Right hindlimb (tissue), 1 donor: ENCODE measurements at regions not wholly inside any gene's neighbourhood (a gene's known extent, or its start where the extent isn't known, plus 50 kb on each side); places are given as distances from the start of the nearest gene placed in this dataset.
"Not testable (repeated sequence)": the region's sequence is repeated elsewhere in the genome, so short reads cannot be mapped to it uniquely, and the experiment has no call there.

Experiments
- DNase-seq: peaks from one replicate; pipeline ENCODE4 v3.0.0-alpha.2; 2018

DNA sequence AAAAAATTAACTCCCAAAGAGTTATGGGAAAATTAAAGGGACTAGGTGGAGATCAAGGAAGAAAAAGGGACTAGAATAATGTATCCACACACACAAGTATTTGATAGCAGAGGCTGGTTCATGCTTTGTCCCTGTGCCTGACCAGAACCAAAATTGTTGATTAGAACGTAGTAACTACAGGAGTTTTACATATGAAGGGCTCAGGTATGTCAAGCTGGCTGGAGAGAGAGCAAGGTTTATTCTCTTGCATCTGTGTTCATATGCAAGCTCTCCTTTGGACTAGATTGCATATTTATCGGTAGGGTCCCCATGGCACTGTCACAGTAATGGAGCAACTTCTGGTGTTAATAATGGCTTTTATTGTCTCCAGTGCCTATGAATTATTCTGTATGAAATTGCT, 239.9 kb upstream of the TRPM3 start:
- no peak for DNase-seq

DNA sequence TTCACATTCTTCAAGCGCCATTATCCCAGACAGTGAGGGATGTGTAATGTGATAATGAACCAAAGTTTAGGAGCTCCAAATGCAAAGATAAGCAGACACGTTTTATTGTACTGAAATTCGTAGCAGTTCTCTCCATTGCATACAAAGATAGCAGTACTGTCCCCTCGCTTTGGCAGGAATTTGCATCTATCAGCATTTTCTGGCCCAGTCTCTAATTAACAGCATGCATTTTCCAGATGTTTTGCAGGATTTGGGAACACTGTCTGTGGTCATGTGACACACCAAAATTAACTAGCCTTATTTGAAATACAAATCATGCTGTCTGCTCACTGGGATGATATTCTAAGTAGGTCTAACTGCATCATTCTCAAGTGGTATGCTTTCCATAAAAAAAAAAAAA, 235.9 kb upstream of the TRPM3 start:
- DNase-seq, result no peak

DNA sequence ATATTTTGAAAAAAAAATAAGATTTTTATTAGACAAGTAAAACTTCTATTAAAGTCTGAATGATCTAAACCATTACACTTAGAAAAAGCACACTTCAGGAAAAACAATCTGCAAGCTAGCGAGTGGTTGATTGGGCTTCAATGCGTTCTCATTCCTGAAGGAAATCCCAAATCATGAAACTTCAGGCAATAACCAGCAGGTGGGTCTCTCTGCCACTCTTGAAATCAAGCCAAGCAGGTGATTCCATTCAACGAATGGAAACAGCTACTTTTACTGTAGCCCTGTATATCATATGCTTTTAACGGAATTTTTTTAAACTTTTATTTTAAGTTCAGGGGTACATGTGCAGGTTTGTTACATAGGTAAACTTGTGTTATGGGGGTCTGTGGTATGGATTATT, 234.5 kb upstream of the TRPM3 start:
- DNase-seq, result no peak

DNA sequence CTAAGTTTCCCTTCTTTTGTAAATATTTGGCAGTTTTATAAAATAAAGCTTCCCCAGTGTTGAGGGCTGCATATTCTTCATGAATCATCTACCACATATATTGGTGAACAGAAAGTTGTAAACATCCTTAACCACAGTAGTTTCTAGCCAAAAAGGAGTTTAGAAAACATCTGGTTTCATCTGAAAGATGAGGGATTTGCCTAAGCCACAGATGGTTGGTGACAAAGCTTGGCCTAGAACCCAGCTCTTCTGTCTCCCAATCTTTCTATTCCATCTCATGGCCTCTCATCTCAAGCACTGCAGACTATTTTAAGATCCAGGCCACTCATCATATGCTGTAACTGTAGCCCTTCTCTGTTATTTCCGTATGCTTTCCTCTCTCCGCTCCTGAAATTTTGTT, 232.3 kb upstream of the TRPM3 start:
- DNase-seq, result no peak

DNA sequence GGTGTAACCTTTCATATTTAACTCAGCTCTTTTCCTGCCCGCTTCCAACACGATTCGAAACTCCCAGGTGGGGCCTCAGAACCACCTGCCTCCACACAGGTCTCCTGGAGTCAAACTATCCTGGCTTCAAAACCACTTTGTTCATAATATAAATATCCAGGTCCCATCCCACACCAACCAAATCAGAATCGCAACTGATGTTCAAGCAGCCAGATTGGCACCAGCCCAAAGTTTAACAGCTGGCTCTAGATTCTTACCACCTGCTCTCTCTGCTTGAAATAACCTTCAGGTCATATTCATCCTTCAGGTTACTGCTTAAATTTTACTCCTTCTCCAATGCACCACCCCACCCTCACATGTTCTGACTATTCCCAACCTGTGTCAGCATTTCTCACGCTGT, 231.4 kb upstream of the TRPM3 start:
- no peak for DNase-seq

DNA sequence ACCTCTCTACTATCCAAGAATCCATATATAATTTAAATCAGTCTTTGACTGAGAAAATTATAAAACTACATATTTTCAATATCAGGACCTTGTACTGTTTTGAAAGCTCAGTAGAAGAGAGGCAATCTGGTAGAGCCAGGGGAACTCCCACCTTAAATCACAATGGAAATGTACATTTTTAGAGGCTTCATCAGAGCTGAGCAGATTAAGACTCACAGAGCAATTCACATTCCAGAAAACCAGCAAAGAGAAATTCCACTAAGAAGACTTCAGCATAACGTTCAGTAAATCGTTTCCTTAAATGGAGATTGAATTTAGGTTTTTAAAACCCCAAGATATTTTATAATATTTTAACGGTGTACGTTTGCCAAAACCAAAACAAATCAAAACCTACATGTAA, 227.8 kb upstream of the TRPM3 start:
- no peak for DNase-seq

DNA sequence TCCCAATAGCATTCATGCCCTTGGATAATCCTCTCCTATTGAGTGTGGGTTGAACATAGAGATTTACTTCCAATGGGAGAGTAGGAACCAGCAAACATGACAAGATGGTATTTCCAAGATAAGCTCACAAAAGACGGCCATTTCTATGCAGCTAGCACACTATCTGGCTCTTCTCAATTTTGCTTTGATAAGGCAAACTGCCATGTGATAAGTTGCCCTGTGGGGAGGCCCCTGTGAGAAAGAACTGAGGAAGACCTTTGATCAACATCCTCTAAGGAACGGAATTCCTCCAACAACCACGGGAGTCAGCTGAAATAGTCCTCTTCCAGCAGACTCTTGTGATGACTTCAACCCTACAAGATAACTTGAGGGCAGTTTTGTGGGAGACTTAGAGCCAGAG, 211.9 kb upstream of the TRPM3 start:
- no peak for DNase-seq

DNA sequence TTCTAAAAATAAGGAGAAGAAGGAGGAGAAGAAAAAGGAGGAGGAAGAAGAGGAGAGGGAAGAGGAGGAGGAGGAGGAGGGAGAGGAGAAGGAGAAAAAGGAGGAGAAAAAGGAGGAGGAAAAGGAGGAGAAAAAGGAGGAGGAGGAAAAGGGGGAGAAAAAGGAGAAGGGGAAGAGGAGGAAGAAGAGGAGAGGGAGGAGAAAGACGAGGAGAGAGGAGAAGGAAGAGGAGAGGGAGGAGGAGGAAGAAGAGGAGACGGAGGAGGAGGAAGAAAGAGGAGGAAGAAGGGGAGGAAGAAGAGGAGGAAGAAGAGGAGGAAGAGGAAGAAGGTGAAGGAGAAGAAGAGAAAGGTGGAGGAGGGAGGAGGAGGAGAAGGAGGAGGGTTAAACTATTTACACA, 210.2 kb upstream of the TRPM3 start:
- DNase-seq, result no peak

DNA sequence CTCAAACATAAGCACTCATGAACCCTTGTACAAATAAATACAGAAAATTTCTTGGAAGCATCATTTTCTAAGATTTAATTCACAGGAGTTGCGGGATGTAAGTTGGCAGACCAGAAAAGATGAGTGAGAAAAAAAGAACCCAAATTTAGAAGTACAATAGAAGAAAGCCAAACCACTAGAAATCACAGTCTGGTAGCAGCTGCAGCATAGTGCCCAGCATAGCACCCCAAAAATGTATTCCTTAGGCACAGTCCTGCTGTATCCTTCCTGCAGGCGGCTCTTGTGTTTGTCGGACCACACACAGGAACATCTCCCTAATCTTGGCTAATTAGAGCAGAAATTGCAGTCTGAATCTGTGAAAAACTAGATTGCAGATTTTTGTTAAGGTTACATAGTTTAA, 208.5 kb upstream of the TRPM3 start:
- no peak for DNase-seq

DNA sequence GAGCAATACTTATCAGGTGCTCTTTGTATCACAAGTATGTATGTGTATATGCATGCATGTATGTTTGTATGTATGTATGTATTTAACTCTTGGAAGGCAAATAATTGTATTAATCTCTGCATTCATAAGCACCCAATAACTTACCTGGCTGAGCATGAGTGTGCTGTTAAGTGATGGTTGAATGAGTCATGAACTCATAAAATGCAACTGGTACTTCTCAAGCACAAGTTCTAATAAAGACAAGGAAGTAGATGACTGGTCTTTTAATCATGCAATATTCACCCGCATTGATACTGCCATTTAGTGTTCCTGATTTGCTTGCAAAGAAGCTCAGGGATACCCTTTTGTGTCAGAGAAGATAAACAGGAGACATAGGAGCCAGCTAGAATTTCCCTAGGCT, 204.9 kb upstream of the TRPM3 start:
- no peak for DNase-seq

DNA sequence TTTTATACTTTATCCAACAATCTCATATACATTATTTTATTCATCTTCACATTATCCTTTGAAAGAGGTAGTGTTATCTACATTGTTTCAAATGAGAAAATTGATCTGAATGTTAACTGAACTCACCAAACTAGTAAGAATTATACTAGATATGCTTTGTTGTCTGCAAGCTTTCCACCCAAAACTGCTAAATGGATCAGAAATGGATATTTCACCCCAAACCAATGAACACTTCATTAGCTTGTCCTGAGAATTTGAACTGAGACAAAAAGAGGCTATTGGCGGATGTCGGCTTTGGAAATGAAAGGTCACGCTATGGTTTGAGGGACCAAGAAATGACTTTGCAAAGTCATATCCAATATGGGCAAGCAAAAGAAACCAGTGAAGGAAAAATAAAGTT, 201.9 kb upstream of the TRPM3 start:
- DNase-seq, result no peak

DNA sequence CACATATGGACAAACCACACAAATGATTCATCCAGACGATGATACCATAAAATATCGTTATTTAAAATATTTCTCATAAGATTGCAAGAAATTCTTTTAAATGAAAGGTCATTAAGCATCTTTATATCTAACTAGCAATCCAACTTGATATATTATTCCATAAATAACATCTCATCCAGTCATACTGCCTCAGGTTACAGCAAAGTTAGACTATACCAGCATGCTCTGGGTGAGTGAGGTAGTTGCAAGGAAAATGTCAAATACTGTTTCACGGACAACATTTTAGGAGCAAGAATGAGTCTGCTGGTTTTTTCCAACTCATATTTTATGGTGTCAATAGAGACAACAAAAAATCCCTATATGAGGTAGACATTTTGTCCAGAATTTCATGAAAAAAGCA, 200.9 kb upstream of the TRPM3 start:
- DNase-seq, result no peak

DNA sequence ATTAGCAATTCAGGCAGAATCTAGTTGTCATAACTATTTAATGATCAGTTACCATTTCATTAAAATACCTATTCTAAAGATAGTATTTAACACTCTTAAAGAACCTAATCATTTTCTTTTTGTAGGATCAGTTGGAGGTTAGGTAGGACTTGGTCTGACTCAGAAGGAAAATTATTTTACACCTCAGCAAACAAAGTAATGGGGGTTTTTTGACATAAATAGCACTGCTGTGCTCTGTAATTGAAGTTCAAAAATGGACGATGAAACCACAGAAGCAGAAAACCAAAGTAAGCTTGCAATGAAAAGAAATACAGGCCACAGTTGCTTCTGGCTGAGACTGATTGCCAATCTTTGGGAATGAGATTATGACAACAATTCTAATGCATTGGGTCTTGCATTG, 187.0 kb upstream of the TRPM3 start:
- DNase-seq, result no peak

DNA sequence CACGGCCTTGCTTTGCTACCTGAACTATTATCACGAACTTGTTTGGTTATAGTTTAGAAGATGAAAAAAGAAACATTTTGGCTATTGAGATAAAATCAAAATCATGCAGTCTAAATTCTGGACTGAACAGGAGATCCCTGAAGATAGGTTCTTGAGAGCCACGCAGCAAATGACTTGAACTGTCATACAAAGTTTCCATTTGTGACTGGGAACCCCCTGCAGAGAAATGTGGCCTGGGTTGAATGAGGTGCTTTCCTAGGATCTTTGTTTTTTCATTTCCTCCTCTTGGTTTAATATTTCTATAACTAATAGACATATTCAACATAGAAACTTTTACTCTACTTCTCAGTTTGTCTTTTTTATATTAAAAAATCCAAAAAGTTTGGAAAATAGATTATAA, 184.7 kb upstream of the TRPM3 start:
- no peak for DNase-seq

DNA sequence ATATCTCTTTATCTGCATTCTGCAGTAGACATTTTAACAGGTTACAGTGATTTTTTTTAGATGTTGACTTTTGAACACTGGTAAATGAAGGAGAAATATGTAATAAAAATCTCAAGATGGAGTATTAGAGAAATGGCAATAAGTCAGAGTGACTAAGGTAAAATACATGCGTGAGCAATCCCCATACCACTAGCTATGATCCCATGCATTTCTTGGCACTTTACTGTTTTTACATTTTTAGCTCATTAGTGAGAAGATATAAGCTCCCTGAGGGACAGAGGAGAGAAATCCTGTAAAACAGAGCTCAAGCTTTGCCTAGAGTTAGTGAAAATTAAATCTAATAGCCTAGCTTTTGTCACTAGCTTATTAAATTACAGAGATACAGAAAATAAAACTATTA, 181.9 kb upstream of the TRPM3 start:
- DNase-seq, result no peak

DNA sequence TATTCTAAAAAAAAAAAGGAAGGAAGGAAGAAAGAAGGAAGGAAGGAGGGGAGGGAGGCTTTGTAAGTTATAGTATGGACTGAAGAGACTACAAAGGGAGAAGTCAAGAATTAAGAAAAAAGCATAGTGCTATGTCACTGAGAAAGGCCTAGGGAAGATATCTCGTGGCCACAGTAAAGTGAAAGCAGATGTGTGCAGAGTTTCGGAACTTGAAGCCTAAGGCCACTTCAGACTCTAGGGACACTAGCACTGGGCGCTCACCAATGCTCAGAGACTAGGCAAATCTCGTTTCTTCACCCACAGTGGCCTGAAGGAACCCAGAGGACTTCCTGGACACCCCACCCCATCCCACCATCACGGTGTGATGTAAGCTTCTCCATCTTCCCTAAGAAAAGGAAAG, 181.4 kb upstream of the TRPM3 start:
- no peak for DNase-seq

DNA sequence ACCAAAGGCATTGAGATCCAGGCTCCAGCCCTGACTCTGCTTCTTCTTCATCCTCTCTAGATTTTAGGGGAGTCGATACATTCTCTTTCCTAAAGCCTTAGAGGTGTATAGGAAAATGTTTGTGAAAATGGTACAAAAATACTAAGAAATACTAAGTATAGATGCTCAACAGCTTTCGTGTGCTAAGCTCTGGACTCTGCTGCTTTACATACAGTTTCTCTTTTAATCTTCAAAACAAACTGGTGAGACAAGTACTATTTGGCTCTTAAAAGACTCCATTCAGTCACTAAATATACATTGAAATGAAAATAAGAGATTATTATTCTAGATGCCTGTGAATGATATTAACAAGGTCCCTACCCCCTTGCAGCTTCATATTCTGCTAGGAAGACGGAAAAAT, 174.5 kb upstream of the TRPM3 start:
- no peak for DNase-seq

DNA sequence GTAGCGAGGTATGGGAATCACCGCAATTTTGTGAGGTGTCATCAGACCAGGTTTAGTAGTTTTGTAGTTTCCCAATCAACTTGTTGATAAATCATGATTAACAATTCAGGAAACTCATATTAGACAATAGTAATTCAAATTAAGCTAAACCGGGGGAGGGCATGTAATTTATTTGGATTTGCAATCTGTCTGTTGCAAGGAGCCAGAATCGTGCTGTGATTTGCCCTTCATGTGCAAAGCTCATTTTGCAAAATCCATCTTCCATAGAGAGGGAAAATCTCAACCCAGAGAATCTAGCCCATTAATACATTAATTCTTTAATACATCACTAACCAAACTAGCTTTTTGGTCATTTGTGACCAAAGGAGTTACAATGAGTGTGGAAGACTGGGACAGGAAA, 164.7 kb upstream of the TRPM3 start:
- DNase-seq, result no peak

DNA sequence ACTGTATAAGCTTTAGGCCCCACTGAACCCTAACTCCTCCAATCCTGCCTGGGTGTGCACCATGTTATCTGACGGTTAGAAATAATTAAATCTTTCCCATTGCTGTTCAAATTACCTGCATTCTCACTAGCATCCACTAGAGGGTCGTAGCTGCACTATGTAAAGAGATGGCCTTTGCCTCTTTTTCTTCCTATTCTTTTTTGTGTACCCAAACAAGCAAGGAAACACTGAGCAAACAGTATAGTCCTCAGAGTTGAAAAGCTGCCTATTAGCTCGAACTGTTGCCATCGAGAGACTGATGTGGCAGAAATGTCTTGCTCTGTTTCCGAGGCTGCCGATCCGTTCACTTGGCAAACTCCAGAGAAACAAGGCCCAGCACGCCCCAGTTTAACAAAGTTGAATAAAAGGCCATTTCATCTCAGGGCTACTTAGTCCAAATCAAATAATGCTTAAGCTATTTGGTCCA, 163.8 kb upstream of the TRPM3 start:
- peak; percentile 39 for DNase-seq

DNA sequence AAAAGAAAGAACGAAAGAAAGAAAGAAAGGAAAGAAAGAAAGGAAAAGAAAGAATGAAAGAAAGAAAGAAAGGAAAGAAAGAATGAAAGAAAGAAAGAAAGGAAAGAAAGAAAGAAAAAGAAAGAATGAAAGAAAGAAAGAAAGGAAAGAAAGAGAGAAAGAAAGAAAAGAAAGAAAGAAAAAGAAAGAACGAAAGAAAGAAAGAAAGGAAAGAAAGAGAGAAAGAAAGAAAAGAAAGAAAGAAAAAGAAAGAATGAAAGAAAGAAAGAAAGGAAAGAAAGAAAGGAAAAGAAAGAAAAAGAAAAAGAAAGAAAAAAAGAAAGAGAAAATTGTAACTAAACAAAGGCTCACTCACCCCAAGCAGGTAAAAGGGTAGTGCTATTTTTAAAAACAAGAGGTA, 160.7 kb upstream of the TRPM3 start:
- not testable (repeated sequence) for DNase-seq

DNA sequence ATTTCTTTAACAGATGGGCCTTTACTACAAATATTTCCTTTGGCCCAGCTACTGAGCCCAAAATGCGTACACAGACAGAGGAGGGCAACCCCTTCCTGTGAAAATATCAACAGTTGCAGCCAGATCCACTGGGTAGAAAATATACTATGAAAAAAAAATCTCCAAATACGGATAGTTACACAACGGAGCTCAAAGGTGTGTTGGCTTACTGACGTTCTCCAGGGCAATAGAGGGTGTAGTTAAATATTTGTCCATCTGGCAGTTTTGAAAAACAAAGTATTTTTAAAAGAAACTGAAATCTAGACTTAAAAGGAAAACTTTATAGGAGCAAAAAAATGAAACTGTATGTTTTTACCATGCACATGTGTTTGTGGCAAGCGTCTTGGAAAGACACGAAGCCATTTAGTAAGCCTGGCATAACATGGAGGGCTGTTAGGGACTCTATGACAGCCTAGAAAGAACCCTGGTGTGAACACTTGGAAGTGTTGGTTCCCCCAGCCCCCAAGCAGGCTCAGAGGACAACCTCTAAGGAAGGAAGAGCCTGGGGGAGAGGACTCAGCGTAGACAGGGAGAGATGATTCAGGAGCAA, 157.8 kb upstream of the TRPM3 start:
- no peak for DNase-seq

DNA sequence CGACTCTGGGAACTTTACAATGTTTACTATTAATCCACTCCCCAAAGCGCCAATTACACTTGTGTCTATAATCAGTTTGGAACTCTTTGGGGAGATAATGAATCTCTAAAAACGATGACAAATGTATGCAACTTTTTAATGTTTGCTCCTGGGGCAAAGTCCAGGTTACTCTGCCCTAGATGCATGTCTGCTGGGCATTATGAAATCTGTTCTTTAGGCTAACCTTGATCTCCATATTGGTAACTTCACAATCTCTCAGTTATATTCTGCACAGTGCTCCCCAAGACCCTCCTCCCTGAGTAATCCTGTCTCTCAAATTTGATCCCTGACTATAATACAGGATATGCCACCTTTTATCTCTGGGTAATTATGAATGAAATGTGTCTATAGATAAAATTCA, 152.2 kb upstream of the TRPM3 start:
- DNase-seq, result no peak

DNA sequence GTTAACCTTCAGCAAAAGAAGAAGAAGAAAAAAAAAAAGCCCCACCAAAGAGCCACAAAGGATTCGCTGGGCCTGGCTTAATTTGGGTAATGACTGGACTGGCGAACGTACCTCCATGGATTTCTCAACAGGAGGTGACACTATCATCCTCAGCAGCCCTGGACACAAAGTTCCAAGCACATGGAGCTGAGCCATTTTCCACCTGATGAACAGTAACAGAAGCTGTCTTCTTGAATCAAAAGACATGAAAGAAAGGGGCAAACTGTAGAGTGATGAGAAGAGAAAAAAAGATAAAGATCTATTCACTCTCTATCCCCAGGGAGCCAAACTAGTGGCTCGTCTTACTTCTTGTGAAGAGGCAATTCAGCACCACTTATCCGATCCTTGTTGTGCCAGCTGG, 150.2 kb upstream of the TRPM3 start:
- no peak for DNase-seq

DNA sequence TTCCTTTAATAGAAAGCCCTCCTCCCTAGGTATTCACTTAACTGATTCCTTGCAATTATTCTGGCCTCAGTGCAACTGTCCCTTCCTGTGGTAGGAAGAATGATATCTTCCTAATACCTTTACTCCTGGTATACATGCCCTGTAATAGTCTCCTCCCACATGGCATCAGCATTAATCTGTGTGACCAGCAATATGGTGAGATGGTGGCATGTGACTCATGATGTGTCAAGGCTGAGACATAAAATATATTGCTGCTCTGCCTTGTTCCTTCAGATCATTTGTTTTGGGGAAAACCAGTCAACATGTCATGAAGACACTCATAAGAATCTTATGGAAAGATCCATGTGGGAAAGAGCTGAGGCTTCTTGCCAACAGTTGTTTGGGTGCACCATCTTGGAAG, 149.1 kb upstream of the TRPM3 start:
- no peak for DNase-seq

DNA sequence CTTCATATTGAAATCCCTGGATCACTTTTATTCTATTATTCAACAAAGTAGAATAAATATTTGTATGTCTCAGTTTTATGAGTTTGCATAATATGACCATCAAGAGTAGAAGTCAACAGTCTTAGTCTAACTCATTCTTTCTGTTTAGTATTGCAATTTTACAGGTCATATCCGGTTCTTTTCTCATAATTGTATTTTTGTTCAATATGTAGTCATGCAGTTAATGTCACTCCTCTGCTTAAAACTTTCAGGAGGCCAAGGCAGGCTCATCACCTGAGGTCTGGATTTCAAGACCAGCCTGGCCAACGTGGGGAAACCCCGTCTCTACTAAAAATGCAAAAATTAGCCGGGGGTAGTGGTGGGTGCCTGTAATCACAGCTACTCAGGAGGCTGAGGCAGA, 148.4 kb upstream of the TRPM3 start:
- DNase-seq, result no peak
